HK-2 (cell line): ENCODE measurements at regions not wholly inside any gene's neighbourhood (a gene's known extent, or its start where the extent isn't known, plus 50 kb on each side); places are given as distances from the start of the nearest gene placed in this dataset.
"Not testable (repeated sequence)": the region's sequence is repeated elsewhere in the genome, so short reads cannot be mapped to it uniquely, and the experiment has no call there.

Experiments used
- DNase-seq: peaks from one replicate; pipeline ENCODE4 v3.0.0-alpha.2; 2018; ENCODE audit not compliant: unreplicated experiment

GRCh38 chr2:220555961-220556630 is 928.7 kb downstream of the SLC4A3 start:
- peak; percentile 28 for DNase-seq

GRCh38 chr2:220556658-220557057 is 929.2 kb downstream of the SLC4A3 start:
- DNase-seq = peak; percentile 38

GRCh38 chr2:220560192-220560591 is 932.8 kb downstream of the SLC4A3 start:
- no peak for DNase-seq

GRCh38 chr2:220562375-220563140 is 935.1 kb downstream of the SLC4A3 start:
- DNase-seq = no peak

GRCh38 chr2:220568296-220568695 is 940.9 kb downstream of the SLC4A3 start:
- DNase-seq = no peak

- DNase-seq = no peak
Measured at GRCh38 chr2:220569112-220569897, 941.9 kb downstream of the SLC4A3 start.

- DNase-seq = no peak
Measured at GRCh38 chr2:220572385-220572784, 945.0 kb downstream of the SLC4A3 start.

GRCh38 chr2:220574038-220574437 is 946.6 kb downstream of the SLC4A3 start:
- DNase-seq = no peak

- DNase-seq = no peak
Measured at GRCh38 chr2:220575963-220576362, 948.5 kb downstream of the SLC4A3 start.

GRCh38 chr2:220579452-220579851 is 952.0 kb downstream of the SLC4A3 start:
- DNase-seq = no peak

- DNase-seq = no peak
Measured at GRCh38 chr2:220580113-220580512, 952.7 kb downstream of the SLC4A3 start.

- no peak for DNase-seq
Measured at GRCh38 chr2:220583725-220584124, 956.3 kb downstream of the SLC4A3 start.

- no peak for DNase-seq
Measured at GRCh38 chr2:220585241-220585640, 957.8 kb downstream of the SLC4A3 start.

- no peak for DNase-seq
Measured at GRCh38 chr2:220586980-220587530, 959.6 kb downstream of the SLC4A3 start.

GRCh38 chr2:220588148-220588547 is 960.7 kb downstream of the SLC4A3 start:
- DNase-seq = no peak

- DNase-seq = no peak
Measured at GRCh38 chr2:220590476-220590875, 963.0 kb downstream of the SLC4A3 start.

GRCh38 chr2:220593526-220593925 is 966.1 kb downstream of the SLC4A3 start:
- DNase-seq = no peak

GRCh38 chr2:220601674-220602073 is 970.4 kb downstream of the EPHA4 start:
- DNase-seq = no peak

GRCh38 chr2:220613004-220613403 is 959.1 kb downstream of the EPHA4 start:
- not testable (repeated sequence) for DNase-seq

GRCh38 chr2:220614064-220614463 is 958.0 kb downstream of the EPHA4 start:
- DNase-seq = no peak

- DNase-seq = no peak
Measured at GRCh38 chr2:220619525-220620220, 952.4 kb downstream of the EPHA4 start.

- no peak for DNase-seq
Measured at GRCh38 chr2:220626603-220627002, 945.5 kb downstream of the EPHA4 start.
